Pulmonary artery endothelial cell (primary cell): ENCODE measurements at regions not wholly inside any gene's neighbourhood (a gene's known extent, or its start where the extent isn't known, plus 50 kb on each side); places are given as distances from the start of the nearest gene placed in this dataset.

Experiments used
- DNase-seq: peaks from one replicate; pipeline ENCODE4 v3.0.0-alpha.2; 2011; ENCODE audit warnings: low read depth, low spot score

- DNase-seq: no peak
These were observed 321.2 kb downstream of the CTTN start for GRCh38 chr11:70719516-70719915.

- no peak for DNase-seq
These were observed 322.0 kb downstream of the CTTN start for GRCh38 chr11:70720281-70720680.

- DNase-seq: no peak
These were observed 322.7 kb downstream of the CTTN start for GRCh38 chr11:70721006-70721405.

- DNase-seq: no peak
These were observed 326.9 kb downstream of the CTTN start for GRCh38 chr11:70725278-70725677.

GRCh38 chr11:70725739-70726138, 327.4 kb downstream of the CTTN start:
- DNase-seq: no peak

GRCh38 chr11:70727021-70727420, 328.7 kb downstream of the CTTN start:
- DNase-seq: no peak

- no peak for DNase-seq
These were observed 329.7 kb downstream of the CTTN start for GRCh38 chr11:70727899-70728620.

- no peak for DNase-seq
These were observed 331.6 kb downstream of the CTTN start for GRCh38 chr11:70729949-70730348.

- no peak for DNase-seq
These were observed 332.1 kb downstream of the CTTN start for GRCh38 chr11:70730411-70730810.

GRCh38 chr11:70731271-70732022, 333.1 kb downstream of the CTTN start:
- DNase-seq: no peak

- no peak for DNase-seq
These were observed 333.9 kb downstream of the CTTN start for GRCh38 chr11:70732023-70732880.

GRCh38 chr11:70732881-70733196, 334.5 kb downstream of the CTTN start:
- DNase-seq: no peak

- DNase-seq: no peak
These were observed 335.3 kb downstream of the CTTN start for GRCh38 chr11:70733327-70734325.

GRCh38 chr11:70734379-70734778, 336.1 kb downstream of the CTTN start:
- DNase-seq: no peak

- DNase-seq: no peak
These were observed 336.6 kb downstream of the CTTN start for GRCh38 chr11:70734911-70735310.

GRCh38 chr11:70735976-70736375, 337.6 kb downstream of the CTTN start:
- DNase-seq: no peak

- DNase-seq: no peak
These were observed 338.1 kb downstream of the CTTN start for GRCh38 chr11:70736461-70736860.

- no peak for DNase-seq
These were observed 338.8 kb downstream of the CTTN start for GRCh38 chr11:70736937-70737640.

GRCh38 chr11:70737816-70738630, 339.7 kb downstream of the CTTN start:
- no peak for DNase-seq
